GM12878 (cell line): ENCODE measurements at regions not wholly inside any gene's neighbourhood (a gene's known extent, or its start where the extent isn't known, plus 50 kb on each side); places are given as distances from the start of the nearest gene placed in this dataset.

Experiments
- ATAC-seq: fragments of 200-7000 bp; cut with Tn5 transposase; 3 replicates; pipeline ENCODE4 v1.9.1; 2020; ENCODE audit warnings: mild to moderate bottlenecking, moderate library complexity
- BruUV-seq: library from RNA; stranded (reverse); fragments of 400-500 nt; replicated peaks from 2 replicates; lab custom pipeline; 2021; lab: Mats Ljungman, UMichigan
- CTCF ChIA-PET: fragments of 300-600 bp; sonication (Branson Sonifier 250); formaldehyde crosslinking; extraction: SDS; loops from one replicate; lab custom pipeline; 2021; ENCODE audit warnings: inconsistent platforms; lab: Yijun Ruan, JAX
- POLR2A ChIA-PET: fragments of 350-600 bp; formaldehyde crosslinking; extraction: SDS; loops from one replicate; lab custom pipeline; 2021; ENCODE audit warnings: inconsistent platforms; lab: Charles Lee
- RAD21 ChIA-PET: fragments of 300-600 bp; sonication (Branson Sonifier 250); formaldehyde crosslinking; loops from one replicate; lab custom pipeline; 2023; ENCODE audit warnings: antibody characterized with exemption; ENCODE audit not compliant: unreplicated experiment; lab: Charles Lee
- SMC1A ChIA-PET: fragments of 300-600 bp; sonication (Branson Sonifier 250); formaldehyde crosslinking; loops from one replicate; lab custom pipeline; 2023; ENCODE audit not compliant: unreplicated experiment, uncharacterized antibody; lab: Charles Lee
- DNase-seq: peaks from one replicate; pipeline ENCODE4 v3.0.0-alpha.2; 2011; ENCODE audit warnings: low read depth, low spot score
- FAIRE-seq: peaks from 3 replicates; lab custom pipeline; 2011; peaks lifted over from hg19 to GRCh38; lab: Jason Lieb, UNC
- H2AFZ ChIP-seq: 2 replicates; pipeline ENCODE4 v1.6.0; 2011; ENCODE audit warnings: low read depth, low read length, control low read depth; ENCODE audit not compliant: control insufficient read depth
- H3K27ac ChIP-seq: 2 replicates; pipeline ENCODE4 v1.5.1; 2011; ENCODE audit warnings: control low read depth; ENCODE audit not compliant: control insufficient read depth, insufficient read depth
- H3K27me3 ChIP-seq, 2 experiments: replicated peaks in 1 of 2; 2 replicates each; pipeline versions ENCODE4 v1.6.0 to v1.6.1; 2011; ENCODE audit warnings: low read length in 1 of 2; ENCODE audit not compliant: control insufficient read depth in 2 of 2, insufficient read depth in 2 of 2
- H3K36me3 ChIP-seq, 2 experiments: 2 replicates each; pipeline ENCODE4 v1.5.1; 2011; ENCODE audit warnings: low read length in 1 of 2; ENCODE audit not compliant: control insufficient read depth in 2 of 2, insufficient read depth in 2 of 2
- H3K4me1 ChIP-seq: 2 replicates; pipeline ENCODE4 v1.6.1; 2011; ENCODE audit warnings: mild to moderate bottlenecking, low read length, moderate library complexity, mixed read lengths; ENCODE audit not compliant: control insufficient read depth, insufficient read depth
- H3K4me2 ChIP-seq: 2 replicates; pipeline ENCODE4 v1.6.0; 2011; ENCODE audit warnings: control low read depth; ENCODE audit not compliant: control insufficient read depth, insufficient read depth
- H3K4me3 ChIP-seq: fragments of 200-600 bp; sonication (generic); 2 replicates; pipeline ENCODE4 v1.5.1; 2016
- H3K79me2 ChIP-seq: 2 replicates; pipeline ENCODE4 v1.6.0; 2011; ENCODE audit warnings: low read length; ENCODE audit not compliant: control insufficient read depth, insufficient read depth
- H3K9ac ChIP-seq: 2 replicates; pipeline ENCODE4 v1.8.0; 2011; ENCODE audit warnings: low read length, control low read depth, mixed read lengths; ENCODE audit not compliant: control insufficient read depth, insufficient read depth
- H3K9me3 ChIP-seq: replicated peaks from 3 replicates; pipeline ENCODE4 v1.5.1; 2011; ENCODE audit warnings: mild to moderate bottlenecking, low read length; ENCODE audit not compliant: control insufficient read depth, insufficient read depth
- H4K20me1 ChIP-seq: 2 replicates; pipeline ENCODE4 v1.6.0; 2011; ENCODE audit not compliant: control insufficient read depth, insufficient read depth
- CHD1 ChIP-seq: IDR thresholded peaks from 2 replicates; pipeline ENCODE4 v1.6.1; 2012; ENCODE audit warnings: low read depth, low read length, improper control_type of control experiment
- E4F1 ChIP-seq: fragments of 450-650 bp; IDR thresholded peaks from 2 replicates; pipeline ENCODE4 v1.6.1; 2018; ENCODE audit warnings: borderline replicate concordance, mild to moderate bottlenecking; ENCODE audit not compliant: partially characterized antibody
- IRF3 ChIP-seq: fragments of 450-650 bp; IDR thresholded peaks from 2 replicates; pipeline ENCODE4 v1.6.1; 2014; ENCODE audit warnings: mild to moderate bottlenecking
- MLLT1 ChIP-seq: fragments of 450-650 bp; IDR thresholded peaks from 2 replicates; pipeline ENCODE4 v1.6.1; 2016; ENCODE audit warnings: mild to moderate bottlenecking
- POLR2AphosphoS5 ChIP-seq: IDR thresholded peaks from 2 replicates; pipeline ENCODE4 v1.6.1; 2011; ENCODE audit warnings: mild to moderate bottlenecking, low read length, inconsistent platforms
- RUNX3 ChIP-seq: IDR thresholded peaks from 2 replicates; pipeline ENCODE4 v1.6.1; 2012; ENCODE audit warnings: low read length, inconsistent platforms
- TAF1 ChIP-seq: IDR thresholded peaks from 2 replicates; pipeline ENCODE4 v1.6.1; 2011; ENCODE audit warnings: mild to moderate bottlenecking, low read depth, low read length, borderline replicate concordance
- USF1 ChIP-seq: IDR thresholded peaks from 2 replicates; pipeline ENCODE4 v1.6.1; 2011; ENCODE audit warnings: borderline replicate concordance, low read depth, mild to moderate bottlenecking, moderate library complexity, mixed read lengths, low read length; ENCODE audit not compliant: insufficient read depth; ENCODE audit errors: extremely low read length
- ZNF384 ChIP-seq: IDR thresholded peaks from 2 replicates; pipeline ENCODE4 v1.6.1; 2012; ENCODE audit warnings: low read depth, mild to moderate bottlenecking, low read length, improper control_type of control experiment, borderline replicate concordance
- ZNF687 ChIP-seq: fragments of 450-650 bp; IDR thresholded peaks from 2 replicates; pipeline ENCODE4 v1.6.1; 2017; ENCODE audit warnings: mild to moderate bottlenecking, moderate library complexity
- in situ Hi-C: fragments of 300-500 bp; cut with MboI; formaldehyde crosslinking; loops from 9 replicates; pipeline ENCODE4 v1.14.3; 2018; ENCODE audit warnings: mixed read lengths
- intact Hi-C: fragments of 100-400 bp; cut with micrococcal nuclease; formaldehyde crosslinking; loops from one replicate; pipeline ENCODE4 v1.14.2; 2022; ENCODE audit not compliant: unreplicated experiment

- TF ChIP-seq E4F1 (no peak), TAF1 (no peak), IRF3 (no peak), MLLT1 (no peak), RUNX3 (no peak)
Observed at GRCh38 chr5:44001675-44002380, 387.4 kb downstream of the FGF10 start (continued).

GRCh38 chr5:44001236-44001635, 388.0 kb downstream of the FGF10 start:
- in situ Hi-C loops: no loop called here
- no peaks in the 10 kb centered on the region for H3K79me2 ChIP-seq
- no peaks in the 10 kb centered on the region for H3K4me1 ChIP-seq
- H3K27ac ChIP-seq: no peak overlapping the region
- no peaks in the 10 kb centered on the region for H3K36me3 ChIP-seq
- FAIRE-seq (no peak), DNase-seq (no peak), ATAC-seq (no peak)
- H3K4me2 ChIP-seq: no peak overlapping the region
- H3K9ac ChIP-seq: no peak overlapping the region
- H3K27me3 ChIP-seq: no peaks in the 10 kb centered on the region
- ChIA-PET POLR2A (no interaction called here), CTCF (no interaction called here), SMC1A (no interaction called here), RAD21 (no interaction called here)
- no peaks in the 10 kb centered on the region for H4K20me1 ChIP-seq
- no peak overlapping the region for H3K4me3 ChIP-seq
- no TSS peak for BruUV-seq
- intact Hi-C loops: no loop called here
- no peaks in the 10 kb centered on the region for H3K9me3 ChIP-seq
- H2AFZ ChIP-seq: no peak overlapping the region
- TF ChIP-seq USF1 (no peak), POLR2AphosphoS5 (no peak), ZNF687 (no peak), CHD1 (no peak), ZNF384 (no peak)
